Tibial nerve (tissue), 4 donors: ENCODE measurements at regions not wholly inside any gene's neighbourhood (a gene's known extent, or its start where the extent isn't known, plus 50 kb on each side); places are given as distances from the start of the nearest gene placed in this dataset.

Experiments
- EP300 ChIP-seq, 2 donors: sonication (generic); formaldehyde crosslinking; IDR thresholded peaks; one replicate each; pipeline ENCODE4 v1.6.1; 2017; ENCODE audit warnings: antibody characterized with exemption in 2 of 2, mild to moderate bottlenecking in 1 of 2
- POLR2A ChIP-seq, 2 donors: fragments of 450-650 bp; IDR thresholded peaks; one replicate each; pipeline ENCODE4 v1.6.1; 2017; ENCODE audit warnings: antibody characterized with exemption in 2 of 2, mild to moderate bottlenecking in 2 of 2, moderate library complexity in 2 of 2
- TF ChIP-seq, protein P1 (sequence below), 5 experiments: fragments of 200-600 bp in 3 of 5; fragments of 450-650 bp in 2 of 5; sonication (generic) in 3 of 5; IDR thresholded peaks; one replicate each; pipeline ENCODE4 v1.5.1; 2016 to 2019; ENCODE audit warnings: antibody characterized with exemption in 5 of 5, mild to moderate bottlenecking in 3 of 5, moderate library complexity in 2 of 5

DNA sequence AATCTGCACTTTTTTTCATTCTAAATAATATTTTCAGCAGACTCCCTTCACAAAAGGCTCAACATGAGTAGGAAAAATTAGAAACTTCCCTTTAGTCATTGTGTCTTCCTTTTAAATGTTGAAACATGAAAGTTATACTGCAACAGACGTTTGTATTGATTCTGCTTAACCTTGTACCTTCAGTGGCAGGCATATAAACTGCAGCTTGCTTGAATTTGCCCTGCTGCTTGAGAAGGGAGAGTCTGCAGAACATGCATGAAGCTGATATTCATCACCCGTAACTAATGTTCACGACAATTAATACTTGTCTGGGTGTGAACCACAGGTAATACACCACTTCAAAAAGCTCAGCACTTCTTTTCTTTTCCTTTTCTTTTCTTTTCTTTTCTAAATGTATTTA is 294.7 kb upstream of the LRP1B start:
- TF ChIP-seq EP300 (IDR thresholded peaks at IDR 0.05): no peak
- TF ChIP-seq, protein P1, sequence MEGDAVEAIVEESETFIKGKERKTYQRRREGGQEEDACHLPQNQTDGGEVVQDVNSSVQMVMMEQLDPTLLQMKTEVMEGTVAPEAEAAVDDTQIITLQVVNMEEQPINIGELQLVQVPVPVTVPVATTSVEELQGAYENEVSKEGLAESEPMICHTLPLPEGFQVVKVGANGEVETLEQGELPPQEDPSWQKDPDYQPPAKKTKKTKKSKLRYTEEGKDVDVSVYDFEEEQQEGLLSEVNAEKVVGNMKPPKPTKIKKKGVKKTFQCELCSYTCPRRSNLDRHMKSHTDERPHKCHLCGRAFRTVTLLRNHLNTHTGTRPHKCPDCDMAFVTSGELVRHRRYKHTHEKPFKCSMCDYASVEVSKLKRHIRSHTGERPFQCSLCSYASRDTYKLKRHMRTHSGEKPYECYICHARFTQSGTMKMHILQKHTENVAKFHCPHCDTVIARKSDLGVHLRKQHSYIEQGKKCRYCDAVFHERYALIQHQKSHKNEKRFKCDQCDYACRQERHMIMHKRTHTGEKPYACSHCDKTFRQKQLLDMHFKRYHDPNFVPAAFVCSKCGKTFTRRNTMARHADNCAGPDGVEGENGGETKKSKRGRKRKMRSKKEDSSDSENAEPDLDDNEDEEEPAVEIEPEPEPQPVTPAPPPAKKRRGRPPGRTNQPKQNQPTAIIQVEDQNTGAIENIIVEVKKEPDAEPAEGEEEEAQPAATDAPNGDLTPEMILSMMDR (IDR thresholded peaks at IDR 0.05): no peak
- TF ChIP-seq POLR2A (IDR thresholded peaks at IDR 0.05): no peak
